ENCODE measurements at regions not wholly inside any gene's neighbourhood (a gene's known extent, or its start where the extent isn't known, plus 50 kb on each side); places are given as distances from the start of the nearest gene placed in this dataset.
"Not testable (repeated sequence)": the region's sequence is repeated elsewhere in the genome, so short reads cannot be mapped to it uniquely, and the experiment has no call there.

DNA sequence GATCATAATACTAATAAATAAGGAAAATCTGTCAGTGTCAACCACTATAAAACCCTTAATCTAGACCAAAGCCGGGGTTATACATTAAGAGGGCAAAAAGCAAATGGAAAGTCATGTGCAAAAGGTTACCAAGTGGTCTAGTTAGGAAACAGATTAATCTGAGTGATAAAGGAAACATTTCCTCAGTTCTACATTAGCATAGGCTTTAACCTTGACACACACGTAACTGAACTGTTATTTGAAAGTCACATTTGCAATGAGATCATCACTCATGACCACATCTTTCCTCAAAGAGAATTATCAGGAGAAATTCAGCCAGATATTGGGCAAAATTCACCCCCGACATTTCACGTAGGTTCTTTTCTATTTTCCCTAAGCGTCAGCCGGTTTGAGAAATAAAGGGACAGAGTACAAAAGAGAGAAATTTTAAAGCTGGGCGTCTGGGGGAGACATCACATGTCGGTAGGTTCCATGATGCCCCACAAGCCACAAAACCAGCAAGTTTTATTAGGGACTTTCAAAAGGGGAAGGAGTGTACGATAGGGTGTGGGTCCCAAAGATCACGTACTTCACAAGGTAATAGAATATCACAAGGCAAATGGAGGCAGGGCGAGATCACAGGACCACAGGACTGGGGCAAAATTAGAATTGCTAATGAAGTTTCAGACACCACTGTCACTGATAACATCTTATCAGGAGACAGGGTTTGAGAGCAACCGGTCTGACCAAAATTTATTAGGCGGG lies 76.8 kb upstream of the DST start:
- ATAC-seq; intact Hi-C loops (cut with micrococcal nuclease); H3K9me3 ChIP-seq (ENCODE audit: control insufficient read depth in 2 of 3, low read length in 3 of 3); H3K27ac ChIP-seq (ENCODE audit: low read depth, low read length); H3K27me3 ChIP-seq (ENCODE audit: control insufficient read depth in 2 of 2, insufficient read depth in 2 of 2, low read length in 2 of 2); CTCF ChIA-PET; H3K4me3 ChIP-seq (ENCODE audit: low read length); H3K4me3 Mint-ChIP-seq; POLR2A ChIA-PET; H3K36me3 ChIP-seq (ENCODE audit: control insufficient read depth in 2 of 3, insufficient read depth in 3 of 3, low read length in 3 of 3); DNase-seq; H3K4me1 Mint-ChIP-seq; H3K4me1 ChIP-seq (ENCODE audit: control insufficient read depth in 2 of 2, insufficient read depth in 2 of 2, low read length in 2 of 2); H3K36me3 Mint-ChIP-seq; H3K27ac Mint-ChIP-seq: not testable (repeated sequence)
- H3K9me3 Mint-ChIP-seq, result peaks cover 0 to 13% (median 2%) of the 10 kb centered on the region in 11 donors
- peaks cover 0 to 26% (median 8%) of the 10 kb centered on the region in 5 donors for H3K27me3 Mint-ChIP-seq

DNA sequence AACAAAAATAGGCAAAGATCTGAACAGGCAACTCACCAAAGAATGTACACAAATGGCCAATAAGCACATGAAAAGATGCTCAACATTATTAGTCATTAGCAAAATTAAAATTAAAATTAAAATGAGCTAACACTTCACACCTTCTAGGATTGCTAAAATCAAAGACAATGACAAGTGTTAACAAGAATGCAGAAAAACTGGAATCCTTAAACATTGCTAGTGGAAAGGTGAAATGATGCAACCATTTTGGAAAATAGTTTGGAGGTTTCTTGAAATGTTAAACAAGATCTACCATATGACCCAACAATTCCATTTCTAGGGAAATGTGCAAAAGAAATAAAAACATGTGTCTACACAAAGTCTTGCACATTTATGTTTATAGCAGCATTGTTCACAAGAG lies 75.5 kb upstream of the DST start:
- DNase-seq (no peak), ATAC-seq (no peak)
- Histone ChIP-seq H3K27ac (ENCODE audit: low read depth, low read length) (no peak overlapping the region), H3K9me3 (ENCODE audit: control insufficient read depth in 2 of 3, low read length in 3 of 3) (no peaks in the 10 kb centered on the region), H3K4me1 (ENCODE audit: control insufficient read depth in 2 of 2, insufficient read depth in 2 of 2, low read length in 2 of 2) (no peaks in the 10 kb centered on the region), H3K27me3 (ENCODE audit: control insufficient read depth in 2 of 2, insufficient read depth in 2 of 2, low read length in 2 of 2) (no peaks in the 10 kb centered on the region), H3K36me3 (ENCODE audit: control insufficient read depth in 2 of 3, insufficient read depth in 3 of 3, low read length in 3 of 3) (no peaks in the 10 kb centered on the region), H3K4me3 (ENCODE audit: low read length) (no peak overlapping the region)
- H3K4me1 Mint-ChIP-seq, result peaks cover 0 to 2% (median 0%) of the 10 kb centered on the region in 7 donors
- peaks cover 0 to 22% (median 8%) of the 10 kb centered on the region in 5 donors for H3K27me3 Mint-ChIP-seq
- H3K4me3 Mint-ChIP-seq, result no peak overlapping the region
- intact Hi-C loops (cut with micrococcal nuclease), result no loop called here
- H3K27ac Mint-ChIP-seq, result no peak overlapping the region
- H3K9me3 Mint-ChIP-seq, result peaks cover 0 to 13% (median 2%) of the 10 kb centered on the region in 11 donors
- peaks cover 0 to 7% (median 0%) of the 10 kb centered on the region in 5 donors for H3K36me3 Mint-ChIP-seq
- CTCF ChIA-PET, result no interaction called here
- POLR2A ChIA-PET, result no interaction called here

DNA sequence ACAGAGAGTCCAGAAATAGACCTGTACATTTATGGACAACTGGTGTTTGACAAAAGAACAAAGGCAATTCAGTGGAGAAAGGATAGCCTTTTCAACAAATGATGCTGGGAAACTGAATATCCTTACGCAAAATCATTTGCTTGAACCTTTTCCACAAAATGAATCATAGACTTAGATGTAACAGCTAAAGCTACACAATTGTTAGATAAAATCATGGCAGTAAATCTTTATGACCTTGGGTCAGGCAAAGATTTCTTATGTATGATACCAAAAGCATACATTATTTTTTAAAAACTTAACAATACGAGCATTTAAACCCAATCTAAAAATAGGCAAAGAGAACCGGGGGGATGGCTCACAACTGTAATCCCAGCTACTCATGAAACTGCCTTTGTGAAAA lies 73.5 kb upstream of the DST start:
- ChIA-PET CTCF (no interaction called here), POLR2A (no interaction called here)
- no peaks in the 10 kb centered on the region for H3K9me3 ChIP-seq (ENCODE audit: control insufficient read depth in 2 of 3, low read length in 3 of 3)
- no peak overlapping the region for H3K27ac Mint-ChIP-seq
- peaks cover 0 to 2% (median 0%) of the 10 kb centered on the region in 7 donors for H3K4me1 Mint-ChIP-seq
- H3K27ac ChIP-seq (ENCODE audit: low read depth, low read length), result no peak overlapping the region
- H3K36me3 ChIP-seq (ENCODE audit: control insufficient read depth in 2 of 3, insufficient read depth in 3 of 3, low read length in 3 of 3), result no peaks in the 10 kb centered on the region
- intact Hi-C loops (cut with micrococcal nuclease), result no loop called here
- ATAC-seq, result no peak
- no peak overlapping the region for H3K4me3 Mint-ChIP-seq
- peaks cover 0 to 7% (median 0%) of the 10 kb centered on the region in 5 donors for H3K36me3 Mint-ChIP-seq
- H3K4me1 ChIP-seq (ENCODE audit: control insufficient read depth in 2 of 2, insufficient read depth in 2 of 2, low read length in 2 of 2), result no peaks in the 10 kb centered on the region
- no peak for DNase-seq
- H3K27me3 Mint-ChIP-seq, result peaks cover 0 to 26% (median 12%) of the 10 kb centered on the region in 5 donors
- H3K27me3 ChIP-seq (ENCODE audit: control insufficient read depth in 2 of 2, insufficient read depth in 2 of 2, low read length in 2 of 2), result no peaks in the 10 kb centered on the region
- H3K4me3 ChIP-seq (ENCODE audit: low read length), result no peak overlapping the region
- peaks cover 0 to 11% (median 2%) of the 10 kb centered on the region in 11 donors for H3K9me3 Mint-ChIP-seq

DNA sequence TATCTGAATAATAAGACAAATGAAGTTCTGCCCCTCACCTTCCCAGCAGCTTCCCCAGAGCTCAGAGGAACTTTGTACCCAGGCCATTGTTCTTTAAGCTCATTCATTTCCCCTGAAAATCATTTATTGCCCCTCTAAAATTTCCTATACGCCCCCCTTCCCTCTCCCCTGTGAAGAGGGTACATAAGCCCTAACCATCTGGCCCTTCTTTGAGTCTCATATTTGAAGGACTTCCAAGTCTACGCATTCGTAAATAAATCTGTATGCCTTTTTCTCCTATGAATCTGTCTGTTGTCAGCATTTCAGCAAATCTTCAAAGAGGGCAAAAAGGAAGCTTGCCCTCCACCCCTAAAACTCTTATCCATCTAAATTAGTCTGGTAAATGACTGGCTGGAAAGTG lies 73.1 kb upstream of the DST start:
- H3K27ac Mint-ChIP-seq, result no peak overlapping the region
- ATAC-seq (no peak), DNase-seq (no peak)
- no peaks in the 10 kb centered on the region for H3K9me3 ChIP-seq (ENCODE audit: control insufficient read depth in 2 of 3, low read length in 3 of 3)
- H3K9me3 Mint-ChIP-seq, result peaks cover 0 to 11% (median 2%) of the 10 kb centered on the region in 11 donors
- ChIA-PET POLR2A (no interaction called here), CTCF (no interaction called here)
- no peak overlapping the region for H3K4me3 Mint-ChIP-seq
- intact Hi-C loops (cut with micrococcal nuclease), result no loop called here
- H3K27me3 Mint-ChIP-seq, result peaks cover 0 to 27% (median 12%) of the 10 kb centered on the region in 5 donors
- H3K4me1 ChIP-seq (ENCODE audit: control insufficient read depth in 2 of 2, insufficient read depth in 2 of 2, low read length in 2 of 2), result no peaks in the 10 kb centered on the region
- H3K36me3 ChIP-seq (ENCODE audit: control insufficient read depth in 2 of 3, insufficient read depth in 3 of 3, low read length in 3 of 3), result no peaks in the 10 kb centered on the region
- no peaks in the 10 kb centered on the region for H3K27me3 ChIP-seq (ENCODE audit: control insufficient read depth in 2 of 2, insufficient read depth in 2 of 2, low read length in 2 of 2)
- peaks cover 0 to 2% (median 0%) of the 10 kb centered on the region in 7 donors for H3K4me1 Mint-ChIP-seq
- peaks cover 0 to 7% (median 0%) of the 10 kb centered on the region in 5 donors for H3K36me3 Mint-ChIP-seq
- H3K27ac ChIP-seq (ENCODE audit: low read depth, low read length), result no peak overlapping the region
- no peak overlapping the region for H3K4me3 ChIP-seq (ENCODE audit: low read length)

DNA sequence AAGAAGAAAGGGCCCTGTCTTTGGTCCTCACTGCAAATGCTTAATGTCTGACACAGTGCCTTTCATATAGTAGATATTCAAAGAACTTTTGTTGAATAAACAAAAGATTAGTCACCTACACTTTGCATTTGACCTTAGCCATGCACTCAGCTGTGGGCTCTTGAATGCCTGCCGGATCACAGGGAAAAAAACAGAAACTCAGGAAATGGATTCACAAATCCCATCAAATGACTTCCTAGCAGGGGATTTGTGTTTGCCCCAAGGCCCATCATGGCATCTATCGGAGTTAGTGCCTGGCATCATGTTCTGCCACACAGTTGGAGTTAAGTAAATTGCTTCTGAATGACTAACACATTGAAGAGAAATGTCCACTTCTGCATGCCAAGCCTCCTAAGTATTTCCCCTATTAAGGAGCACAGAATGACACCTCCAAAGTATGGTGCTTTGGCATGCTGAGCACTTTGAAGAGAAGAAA lies 72.3 kb upstream of the DST start:
- Mint-ChIP-seq H3K4me1 (peaks cover 0 to 2% (median 0%) of the 10 kb centered on the region in 7 donors), H3K9me3 (peaks cover 0 to 9% (median 2%) of the 10 kb centered on the region in 11 donors), H3K36me3 (peaks cover 0 to 7% (median 0%) of the 10 kb centered on the region in 5 donors), H3K27me3 (peaks cover 0 to 27% (median 12%) of the 10 kb centered on the region in 5 donors), H3K4me3 (no peak overlapping the region), H3K27ac (no peak overlapping the region)
- Histone ChIP-seq H3K4me3 (ENCODE audit: low read length) (no peak overlapping the region), H3K9me3 (ENCODE audit: control insufficient read depth in 2 of 3, low read length in 3 of 3) (no peaks in the 10 kb centered on the region), H3K36me3 (ENCODE audit: control insufficient read depth in 2 of 3, insufficient read depth in 3 of 3, low read length in 3 of 3) (no peaks in the 10 kb centered on the region), H3K27me3 (ENCODE audit: control insufficient read depth in 2 of 2, insufficient read depth in 2 of 2, low read length in 2 of 2) (no peaks in the 10 kb centered on the region), H3K4me1 (ENCODE audit: control insufficient read depth in 2 of 2, insufficient read depth in 2 of 2, low read length in 2 of 2) (no peaks in the 10 kb centered on the region), H3K27ac (ENCODE audit: low read depth, low read length) (no peak overlapping the region)
- CTCF ChIA-PET, result no interaction called here
- DNase-seq (no peak), ATAC-seq (no peak)
- intact Hi-C loops (cut with micrococcal nuclease), result no loop called here
- POLR2A ChIA-PET, result no interaction called here

DNA sequence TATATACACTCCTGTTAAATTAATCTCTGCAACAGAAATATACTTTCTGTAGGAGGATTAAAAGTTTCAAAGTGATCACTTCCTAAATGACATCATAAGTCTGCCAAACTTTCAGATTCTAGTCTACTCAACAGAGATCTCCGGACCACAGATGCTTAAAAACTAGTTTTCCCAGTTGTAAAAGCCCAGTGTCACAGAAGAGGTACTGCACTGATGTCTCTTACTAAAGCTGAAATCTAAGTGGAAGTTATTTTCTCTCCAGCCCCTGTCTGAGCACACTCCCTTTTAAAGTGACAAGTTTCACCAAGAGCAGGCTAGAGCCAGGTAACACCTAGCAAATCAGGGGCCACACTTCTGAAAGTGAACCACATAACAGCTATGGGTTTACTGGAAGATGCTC lies 71.6 kb upstream of the DST start:
- Mint-ChIP-seq H3K4me1 (no peaks in the 10 kb centered on the region), H3K27me3 (peaks cover 0 to 25% (median 8%) of the 10 kb centered on the region in 5 donors), H3K4me3 (no peak overlapping the region), H3K9me3 (peaks cover 0 to 4% (median 1%) of the 10 kb centered on the region in 11 donors), H3K36me3 (peaks cover 0 to 4% (median 0%) of the 10 kb centered on the region in 5 donors), H3K27ac (no peak overlapping the region)
- H3K36me3 ChIP-seq (ENCODE audit: control insufficient read depth in 2 of 3, insufficient read depth in 3 of 3, low read length in 3 of 3), result no peaks in the 10 kb centered on the region
- no peak overlapping the region for H3K27ac ChIP-seq (ENCODE audit: low read depth, low read length)
- POLR2A ChIA-PET, result no interaction called here
- no peak for DNase-seq
- intact Hi-C loops (cut with micrococcal nuclease), result no loop called here
- no peak overlapping the region for H3K4me3 ChIP-seq (ENCODE audit: low read length)
- CTCF ChIA-PET, result no interaction called here
- no peak for ATAC-seq
- H3K9me3 ChIP-seq (ENCODE audit: control insufficient read depth in 2 of 3, low read length in 3 of 3), result no peaks in the 10 kb centered on the region
- no peaks in the 10 kb centered on the region for H3K27me3 ChIP-seq (ENCODE audit: control insufficient read depth in 2 of 2, insufficient read depth in 2 of 2, low read length in 2 of 2)
- no peaks in the 10 kb centered on the region for H3K4me1 ChIP-seq (ENCODE audit: control insufficient read depth in 2 of 2, insufficient read depth in 2 of 2, low read length in 2 of 2)

DNA sequence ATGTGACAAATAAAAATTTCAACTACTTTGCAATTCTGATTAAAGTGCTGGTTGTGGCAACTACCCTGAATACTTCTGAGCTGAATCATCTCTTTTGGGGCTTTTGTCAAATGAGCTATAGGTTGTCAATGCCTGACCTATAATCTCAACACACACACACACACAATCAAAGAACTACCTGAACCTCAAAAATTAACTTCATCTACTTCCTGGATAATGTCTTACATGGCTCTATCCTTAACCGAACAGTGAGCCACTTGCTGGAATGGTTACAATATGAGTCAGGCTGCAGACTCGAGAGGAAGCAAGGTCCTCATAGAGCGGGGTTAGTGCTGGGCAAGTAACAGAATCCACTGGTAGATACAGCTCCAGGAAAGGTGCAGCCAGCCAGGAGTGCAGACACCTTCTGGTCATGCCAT lies 70.6 kb upstream of the DST start:
- Mint-ChIP-seq H3K4me3 (no peak overlapping the region), H3K4me1 (no peaks in the 10 kb centered on the region), H3K27ac (no peak overlapping the region), H3K9me3 (peaks cover 0 to 1% (median 0%) of the 10 kb centered on the region in 11 donors), H3K27me3 (peaks cover 0 to 20% (median 8%) of the 10 kb centered on the region in 5 donors), H3K36me3 (no peaks in the 10 kb centered on the region)
- intact Hi-C loops (cut with micrococcal nuclease), result no loop called here
- no peaks in the 10 kb centered on the region for H3K4me1 ChIP-seq (ENCODE audit: control insufficient read depth in 2 of 2, insufficient read depth in 2 of 2, low read length in 2 of 2)
- POLR2A ChIA-PET, result no interaction called here
- no peaks in the 10 kb centered on the region for H3K27me3 ChIP-seq (ENCODE audit: control insufficient read depth in 2 of 2, insufficient read depth in 2 of 2, low read length in 2 of 2)
- CTCF ChIA-PET, result interaction anchor here (1.4 kb wide), 1 partner anchor 138 kb away, joined by 4 read pairs; no protein-coding TSS in a partner anchor
- no peak overlapping the region for H3K4me3 ChIP-seq (ENCODE audit: low read length)
- ATAC-seq (no peak), DNase-seq (no peak)
- no peaks in the 10 kb centered on the region for H3K9me3 ChIP-seq (ENCODE audit: control insufficient read depth in 2 of 3, low read length in 3 of 3)
- no peak overlapping the region for H3K27ac ChIP-seq (ENCODE audit: low read depth, low read length)
- H3K36me3 ChIP-seq (ENCODE audit: control insufficient read depth in 2 of 3, insufficient read depth in 3 of 3, low read length in 3 of 3), result no peaks in the 10 kb centered on the region
